DOHH2 (cell line): ENCODE measurements at regions not wholly inside any gene's neighbourhood (a gene's known extent, or its start where the extent isn't known, plus 50 kb on each side); places are given as distances from the start of the nearest gene placed in this dataset.

Experiments
- H3F3A ChIP-seq: fragments of 200-600 bp; sonication (generic), shearing (Covaris generic); 2 replicates; pipeline ENCODE4 v1.6.0; 2016; ENCODE audit warnings: antibody characterized with exemption, mild to moderate bottlenecking; ENCODE audit not compliant: control insufficient read depth, insufficient read depth
- H3K27ac ChIP-seq: fragments of 200-600 bp; sonication (generic); 2 replicates; pipeline ENCODE4 v1.5.1; 2014; ENCODE audit warnings: low read depth, mild to moderate bottlenecking, low read length, moderate library complexity
- H3K27me3 ChIP-seq: fragments of 200-600 bp; sonication (generic); 2 replicates; pipeline ENCODE4 v1.6.1; 2014; ENCODE audit warnings: mild to moderate bottlenecking, low read length, mixed read lengths; ENCODE audit not compliant: control insufficient read depth
- H3K36me3 ChIP-seq: fragments of 200-600 bp; sonication (generic); 2 replicates; pipeline ENCODE4 v1.6.1; 2014; ENCODE audit warnings: mild to moderate bottlenecking, low read length, moderate library complexity, mixed read lengths; ENCODE audit not compliant: control insufficient read depth
- H3K4me1 ChIP-seq: fragments of 200-600 bp; sonication (generic); 2 replicates; pipeline ENCODE4 v1.6.1; 2014; ENCODE audit warnings: mild to moderate bottlenecking, low read length, mixed read lengths; ENCODE audit not compliant: control insufficient read depth
- H3K4me2 ChIP-seq: fragments of 200-600 bp; sonication (generic); 2 replicates; pipeline ENCODE4 v1.6.0; 2014; ENCODE audit warnings: mild to moderate bottlenecking, low read length, moderate library complexity
- H3K4me3 ChIP-seq: fragments of 200-600 bp; sonication (generic); 2 replicates; pipeline ENCODE4 v1.5.1; 2014; ENCODE audit warnings: mild to moderate bottlenecking, low read length, mixed read lengths
- H3K79me2 ChIP-seq: fragments of 200-600 bp; sonication (generic); 2 replicates; pipeline ENCODE4 v1.6.1; 2014; ENCODE audit warnings: mild to moderate bottlenecking, low read length, mixed read lengths; ENCODE audit not compliant: control insufficient read depth
- H3K9me2 ChIP-seq: fragments of 200-600 bp; sonication (generic); replicated peaks from 2 replicates; pipeline ENCODE4 v1.6.1; 2014; ENCODE audit warnings: mild to moderate bottlenecking, low read length, mixed read lengths; ENCODE audit not compliant: control insufficient read depth
- H3K9me3 ChIP-seq: fragments of 200-600 bp; sonication (generic); 2 replicates; pipeline ENCODE4 v1.6.1; 2014; ENCODE audit warnings: antibody characterized with exemption, low read length, mixed read lengths; ENCODE audit not compliant: control insufficient read depth, insufficient read depth
- H4K20me1 ChIP-seq: fragments of 200-600 bp; sonication (generic); 2 replicates; pipeline ENCODE4 v1.6.0; 2014; ENCODE audit warnings: low read depth, mild to moderate bottlenecking, antibody characterized with exemption, low read length, moderate library complexity; ENCODE audit not compliant: control insufficient read depth, insufficient read depth
- CTCF ChIP-seq: fragments of 200-600 bp; sonication (generic); IDR thresholded peaks from one replicate; pipeline ENCODE4 v1.5.1; 2014; ENCODE audit warnings: antibody characterized with exemption, mild to moderate bottlenecking, low read depth, low read length; ENCODE audit not compliant: poor library complexity, severe bottlenecking
- EZH2phosphoT487 ChIP-seq: fragments of 200-600 bp; sonication (generic); IDR thresholded peaks from 2 replicates; pipeline ENCODE4 v1.6.1; 2017; ENCODE audit warnings: borderline replicate concordance, mild to moderate bottlenecking, antibody characterized with exemption, low read length, moderate library complexity, mixed read lengths

GRCh38 chr11:69995697-69996096 is 82.4 kb upstream of the ANO1 start:
- H3K4me1 ChIP-seq: no peaks in the 10 kb centered on the region
- H3F3A ChIP-seq: no peaks in the 10 kb centered on the region
- H3K36me3 ChIP-seq: no peaks in the 10 kb centered on the region
- no peaks in the 10 kb centered on the region for H4K20me1 ChIP-seq
- no peak overlapping the region for H3K27ac ChIP-seq
- H3K4me2 ChIP-seq: no peak overlapping the region
- H3K4me3 ChIP-seq: no peak overlapping the region
- no peak for TF ChIP-seq EZH2phosphoT487
- TF ChIP-seq CTCF: no peak
- no peaks in the 10 kb centered on the region for H3K79me2 ChIP-seq
- H3K9me2 ChIP-seq: no peaks in the 10 kb centered on the region
- no peaks in the 10 kb centered on the region; the same call in none of the 2 replicates for H3K27me3 ChIP-seq
- H3K9me3 ChIP-seq: no peaks in the 10 kb centered on the region

- H3K9me3 ChIP-seq: no peaks in the 10 kb centered on the region
- H3K4me3 ChIP-seq: no peak overlapping the region
- TF ChIP-seq CTCF: no peak
- no peak for TF ChIP-seq EZH2phosphoT487
- H3F3A ChIP-seq: no peaks in the 10 kb centered on the region
- H3K27ac ChIP-seq: no peak overlapping the region
- no peaks in the 10 kb centered on the region for H3K27me3 ChIP-seq
- no peak overlapping the region for H3K4me2 ChIP-seq
- H3K9me2 ChIP-seq: no peaks in the 10 kb centered on the region
- H4K20me1 ChIP-seq: no peaks in the 10 kb centered on the region
- H3K79me2 ChIP-seq: no peaks in the 10 kb centered on the region
- H3K36me3 ChIP-seq: no peaks in the 10 kb centered on the region
- no peaks in the 10 kb centered on the region for H3K4me1 ChIP-seq
These were observed 81.7 kb upstream of the ANO1 start for GRCh38 chr11:69996451-69996850.

GRCh38 chr11:69997352-69997751 is 80.8 kb upstream of the ANO1 start:
- H3K9me2 ChIP-seq: no peaks in the 10 kb centered on the region
- no peaks in the 10 kb centered on the region for H4K20me1 ChIP-seq
- H3K36me3 ChIP-seq: no peaks in the 10 kb centered on the region
- no peak overlapping the region for H3K4me3 ChIP-seq
- H3K4me2 ChIP-seq: no peak overlapping the region
- no peaks in the 10 kb centered on the region for H3K9me3 ChIP-seq
- no peak for TF ChIP-seq EZH2phosphoT487
- H3K4me1 ChIP-seq: no peaks in the 10 kb centered on the region
- H3K27ac ChIP-seq: no peak overlapping the region
- H3K27me3 ChIP-seq: no peaks in the 10 kb centered on the region
- H3K79me2 ChIP-seq: no peaks in the 10 kb centered on the region
- H3F3A ChIP-seq: no peaks in the 10 kb centered on the region

GRCh38 chr11:69999721-70000120 is 78.4 kb upstream of the ANO1 start:
- no peaks in the 10 kb centered on the region for H4K20me1 ChIP-seq
- no peak overlapping the region for H3K27ac ChIP-seq
- H3F3A ChIP-seq: no peaks in the 10 kb centered on the region
- H3K9me3 ChIP-seq: no peaks in the 10 kb centered on the region
- no peaks in the 10 kb centered on the region for H3K4me1 ChIP-seq
- H3K4me2 ChIP-seq: no peak overlapping the region
- H3K4me3 ChIP-seq: no peak overlapping the region
- TF ChIP-seq EZH2phosphoT487 (no peak), CTCF (no peak)
- no peaks in the 10 kb centered on the region for H3K36me3 ChIP-seq
- H3K79me2 ChIP-seq: no peaks in the 10 kb centered on the region
- no peaks in the 10 kb centered on the region for H3K9me2 ChIP-seq
- no peaks in the 10 kb centered on the region for H3K27me3 ChIP-seq
